Neural progenitor cell (in vitro differentiated cells): ENCODE measurements at regions not wholly inside any gene's neighbourhood (a gene's known extent, or its start where the extent isn't known, plus 50 kb on each side); places are given as distances from the start of the nearest gene placed in this dataset.

ENCODE experiments used
- EZH2 ChIP-seq: fragments of 200-600 bp; sonication (generic); IDR thresholded peaks from 2 replicates; pipeline ENCODE4 v1.6.1; 2017; ENCODE audit warnings: antibody characterized with exemption, mild to moderate bottlenecking, moderate library complexity
- EZH2phosphoT487 ChIP-seq: fragments of 200-600 bp; sonication (generic); IDR thresholded peaks from 2 replicates; pipeline ENCODE4 v1.6.1; 2017; ENCODE audit warnings: antibody characterized with exemption
- TF ChIP-seq, protein P1 (sequence below): fragments of 200-600 bp; sonication (generic); IDR thresholded peaks from 2 replicates; pipeline ENCODE4 v1.5.1; 2017; ENCODE audit warnings: antibody characterized with exemption, mild to moderate bottlenecking

DNA sequence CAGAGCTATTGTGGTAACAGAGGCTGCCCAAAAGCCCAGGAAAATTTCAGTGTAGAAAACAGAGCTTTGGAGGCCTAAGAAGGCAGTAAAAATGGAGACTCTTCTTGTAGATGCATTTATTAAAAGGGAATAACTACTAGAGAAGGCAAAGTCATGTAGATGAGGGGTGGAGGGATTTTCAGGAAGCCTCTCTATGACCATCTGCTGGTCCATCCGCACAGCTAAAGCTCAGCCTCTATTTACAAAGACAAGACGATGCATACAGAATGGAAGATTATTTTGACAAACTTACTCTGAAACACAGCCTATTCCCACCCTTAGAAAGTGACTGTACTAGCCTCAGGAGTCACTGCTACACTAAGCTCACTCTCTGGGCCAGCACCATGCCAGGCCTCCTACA, 71.4 kb downstream of the GLRX5 start:
- TF ChIP-seq, protein P1, sequence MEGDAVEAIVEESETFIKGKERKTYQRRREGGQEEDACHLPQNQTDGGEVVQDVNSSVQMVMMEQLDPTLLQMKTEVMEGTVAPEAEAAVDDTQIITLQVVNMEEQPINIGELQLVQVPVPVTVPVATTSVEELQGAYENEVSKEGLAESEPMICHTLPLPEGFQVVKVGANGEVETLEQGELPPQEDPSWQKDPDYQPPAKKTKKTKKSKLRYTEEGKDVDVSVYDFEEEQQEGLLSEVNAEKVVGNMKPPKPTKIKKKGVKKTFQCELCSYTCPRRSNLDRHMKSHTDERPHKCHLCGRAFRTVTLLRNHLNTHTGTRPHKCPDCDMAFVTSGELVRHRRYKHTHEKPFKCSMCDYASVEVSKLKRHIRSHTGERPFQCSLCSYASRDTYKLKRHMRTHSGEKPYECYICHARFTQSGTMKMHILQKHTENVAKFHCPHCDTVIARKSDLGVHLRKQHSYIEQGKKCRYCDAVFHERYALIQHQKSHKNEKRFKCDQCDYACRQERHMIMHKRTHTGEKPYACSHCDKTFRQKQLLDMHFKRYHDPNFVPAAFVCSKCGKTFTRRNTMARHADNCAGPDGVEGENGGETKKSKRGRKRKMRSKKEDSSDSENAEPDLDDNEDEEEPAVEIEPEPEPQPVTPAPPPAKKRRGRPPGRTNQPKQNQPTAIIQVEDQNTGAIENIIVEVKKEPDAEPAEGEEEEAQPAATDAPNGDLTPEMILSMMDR, result no peak
- TF ChIP-seq EZH2, result no peak
- no peak for TF ChIP-seq EZH2phosphoT487
